Mucosa of descending colon (tissue), 3 donors: ENCODE measurements at regions not wholly inside any gene's neighbourhood (a gene's known extent, or its start where the extent isn't known, plus 50 kb on each side); places are given as distances from the start of the nearest gene placed in this dataset.

ENCODE experiments used
- ATAC-seq: fragments of 200-7000 bp; cut with Tn5 transposase; one replicate; pipeline ENCODE4 v1.9.1; 2020; ENCODE audit warnings: mild to moderate bottlenecking, moderate library complexity
- DNase-seq, 3 donors: peaks; one replicate each; pipeline ENCODE4 v3.0.0-alpha.2; 2020
- H3K36me3 ChIP-seq: fragments of 200-600 bp; one replicate; pipeline ENCODE4 v1.8.0; 2021; ENCODE audit warnings: low read depth, mild to moderate bottlenecking
- H3K4me1 ChIP-seq: fragments of 200-600 bp; one replicate; pipeline ENCODE4 v1.8.0; 2021; ENCODE audit warnings: low read depth, mild to moderate bottlenecking
- H3K4me3 ChIP-seq: fragments of 200-600 bp; one replicate; pipeline ENCODE4 v1.8.0; 2021; ENCODE audit warnings: mild to moderate bottlenecking
- H3K9me3 ChIP-seq: fragments of 200-600 bp; one replicate; pipeline ENCODE4 v1.8.0; 2021; ENCODE audit warnings: mild to moderate bottlenecking
- intact Hi-C, 2 donors: fragments of 100-400 bp; cut with DNase I in 1 of 2; cut with micrococcal nuclease in 1 of 2; formaldehyde crosslinking; loops; one replicate each; pipeline versions ENCODE4 v1.11.0 to v1.11.1; 2022; cut with DNase I, micrococcal nuclease
- TF ChIP-seq, protein P1 (sequence below): fragments of 200-600 bp; IDR thresholded peaks from one replicate; pipeline ENCODE4 v1.8.0; 2022; ENCODE audit warnings: antibody characterized with exemption, mild to moderate bottlenecking
- donor health status: DM: no; HTN: no; CAD: no; lungs with moderate emphysema.
- donor health status: DM: no; HTN: no; CAD: no.
- donor health status: DM: no; HTN: yes; CAD: no.

DNA sequence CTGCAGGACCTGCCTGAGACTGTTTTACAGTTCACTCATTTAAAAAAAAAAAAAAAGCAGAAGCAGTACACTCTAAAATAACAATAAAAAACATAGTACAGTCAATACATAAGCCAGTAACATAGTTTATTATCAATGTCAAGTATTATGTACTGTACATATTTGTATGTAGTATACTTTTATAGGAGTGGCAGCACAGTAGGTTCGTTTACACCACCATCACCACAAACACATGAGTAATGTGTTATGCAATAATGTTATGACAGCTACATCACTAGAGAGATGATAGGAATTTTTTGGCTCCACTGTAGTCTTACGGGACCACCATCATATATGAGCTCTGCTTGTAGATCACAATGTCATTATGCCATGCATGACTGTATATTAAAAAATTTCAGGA lies 462.8 kb downstream of the ISL1 start:
- Histone ChIP-seq H3K9me3 (no peaks in the 10 kb centered on the region), H3K4me3 (no peak overlapping the region), H3K4me1 (no peaks in the 10 kb centered on the region), H3K36me3 (no peaks in the 10 kb centered on the region)
- DNase-seq, result no peak
- TF ChIP-seq, protein P1, sequence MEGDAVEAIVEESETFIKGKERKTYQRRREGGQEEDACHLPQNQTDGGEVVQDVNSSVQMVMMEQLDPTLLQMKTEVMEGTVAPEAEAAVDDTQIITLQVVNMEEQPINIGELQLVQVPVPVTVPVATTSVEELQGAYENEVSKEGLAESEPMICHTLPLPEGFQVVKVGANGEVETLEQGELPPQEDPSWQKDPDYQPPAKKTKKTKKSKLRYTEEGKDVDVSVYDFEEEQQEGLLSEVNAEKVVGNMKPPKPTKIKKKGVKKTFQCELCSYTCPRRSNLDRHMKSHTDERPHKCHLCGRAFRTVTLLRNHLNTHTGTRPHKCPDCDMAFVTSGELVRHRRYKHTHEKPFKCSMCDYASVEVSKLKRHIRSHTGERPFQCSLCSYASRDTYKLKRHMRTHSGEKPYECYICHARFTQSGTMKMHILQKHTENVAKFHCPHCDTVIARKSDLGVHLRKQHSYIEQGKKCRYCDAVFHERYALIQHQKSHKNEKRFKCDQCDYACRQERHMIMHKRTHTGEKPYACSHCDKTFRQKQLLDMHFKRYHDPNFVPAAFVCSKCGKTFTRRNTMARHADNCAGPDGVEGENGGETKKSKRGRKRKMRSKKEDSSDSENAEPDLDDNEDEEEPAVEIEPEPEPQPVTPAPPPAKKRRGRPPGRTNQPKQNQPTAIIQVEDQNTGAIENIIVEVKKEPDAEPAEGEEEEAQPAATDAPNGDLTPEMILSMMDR, result no peak
- intact Hi-C loops, result no loop called here
- peak; percentile 84 for ATAC-seq

DNA sequence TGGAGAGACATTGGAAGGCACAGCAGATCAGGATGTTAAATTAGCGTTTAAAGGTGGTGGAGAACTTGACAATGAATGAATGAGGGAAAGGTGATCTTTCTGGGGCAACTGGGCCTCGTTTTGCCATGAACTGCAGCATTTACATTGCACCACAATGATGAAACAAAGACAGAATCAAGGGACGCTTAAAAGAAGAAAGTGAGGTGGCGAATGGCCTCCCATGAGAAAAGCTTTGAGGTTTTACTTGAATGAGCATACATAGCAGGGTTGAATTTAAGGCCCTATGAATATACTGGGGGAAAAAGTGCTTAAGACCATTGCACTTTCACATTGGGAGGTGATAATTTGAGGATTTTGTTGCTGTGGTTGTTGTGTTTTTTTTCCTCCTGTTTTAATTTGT lies 476.4 kb downstream of the ISL1 start:
- Histone ChIP-seq H3K4me3 (no peak overlapping the region), H3K4me1 (peaks cover 7% of the 10 kb centered on the region), H3K9me3 (no peaks in the 10 kb centered on the region), H3K36me3 (no peaks in the 10 kb centered on the region)
- TF ChIP-seq, protein P1, result no peak
- DNase-seq (no peak), ATAC-seq (no peak)
- intact Hi-C loops, result no loop called here

DNA sequence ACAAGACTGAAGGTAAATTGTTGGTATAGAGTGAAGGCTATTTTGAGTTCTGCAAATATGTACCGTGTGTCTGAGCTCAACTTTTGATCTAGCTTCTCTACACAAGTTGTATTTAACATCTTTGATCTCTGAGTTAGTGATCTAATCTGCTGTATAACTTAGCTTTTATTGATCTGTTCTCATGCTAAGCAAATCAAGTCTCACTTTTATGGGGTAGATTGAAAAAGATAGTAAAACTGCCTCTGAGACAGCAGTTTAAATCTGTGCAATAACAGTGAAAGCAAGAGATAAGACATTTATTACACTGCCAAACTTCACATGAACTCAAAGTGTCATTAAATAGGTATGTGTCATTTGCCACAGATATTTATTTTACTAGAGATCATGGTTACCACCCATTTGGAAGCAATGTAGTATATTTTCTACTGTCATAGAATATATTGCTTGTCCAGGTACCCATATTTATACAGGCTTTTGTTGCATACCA lies 477.3 kb downstream of the ISL1 start:
- intact Hi-C loops, result no loop called here
- ATAC-seq, result peak; percentile 99
- no peak for DNase-seq
- TF ChIP-seq, protein P1, result no peak
- no peak overlapping the region for H3K4me3 ChIP-seq
- H3K9me3 ChIP-seq, result no peaks in the 10 kb centered on the region
- peaks cover 7% of the 10 kb centered on the region for H3K4me1 ChIP-seq
- no peaks in the 10 kb centered on the region for H3K36me3 ChIP-seq

DNA sequence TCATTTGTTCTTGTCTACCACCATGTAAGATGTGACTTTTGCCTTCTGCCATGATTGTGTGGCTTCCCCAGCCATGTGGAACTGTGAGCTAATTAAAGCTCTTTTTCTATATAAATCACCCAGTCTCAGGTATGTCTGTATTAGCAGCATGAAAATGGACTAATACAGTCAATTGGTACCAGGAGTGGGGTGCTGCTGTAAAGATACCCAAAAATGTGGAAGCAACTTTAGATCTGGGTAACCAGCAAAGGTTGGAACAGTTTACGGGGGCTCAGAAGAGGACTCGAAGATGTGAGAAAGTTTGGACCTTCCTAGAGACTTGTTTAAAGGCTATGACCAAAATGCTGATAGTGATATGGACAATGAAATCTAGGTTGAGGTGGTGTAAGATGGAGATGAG lies 488.9 kb downstream of the ISL1 start:
- peaks cover 11% of the 10 kb centered on the region for H3K9me3 ChIP-seq
- DNase-seq (no peak), ATAC-seq (no peak)
- no peaks in the 10 kb centered on the region for H3K36me3 ChIP-seq
- TF ChIP-seq, protein P1, result no peak
- intact Hi-C loops, result no loop called here
- H3K4me1 ChIP-seq, result no peaks in the 10 kb centered on the region
- H3K4me3 ChIP-seq, result no peak overlapping the region

DNA sequence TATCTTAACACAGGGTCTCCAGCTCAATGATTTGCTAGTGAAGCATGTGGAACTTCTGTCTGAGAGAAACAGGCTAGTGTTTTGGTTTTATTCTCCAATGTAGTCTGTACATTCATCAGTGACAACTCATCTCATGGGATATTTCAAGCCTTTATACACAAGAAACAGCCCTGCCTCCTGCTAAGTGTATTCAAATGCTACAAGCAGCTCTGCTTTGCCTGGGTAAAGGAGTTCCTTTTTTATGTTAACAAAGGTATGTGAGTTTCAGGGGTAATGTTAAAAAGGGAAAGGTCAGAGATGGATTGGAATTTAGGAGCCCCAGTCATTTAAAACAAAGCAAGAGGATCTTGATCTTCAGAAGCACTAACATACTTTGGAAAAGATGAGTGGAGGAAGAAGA lies 498.7 kb downstream of the ISL1 start:
- no peak for ATAC-seq
- no peak overlapping the region for H3K4me3 ChIP-seq
- TF ChIP-seq, protein P1, result no peak

DNA sequence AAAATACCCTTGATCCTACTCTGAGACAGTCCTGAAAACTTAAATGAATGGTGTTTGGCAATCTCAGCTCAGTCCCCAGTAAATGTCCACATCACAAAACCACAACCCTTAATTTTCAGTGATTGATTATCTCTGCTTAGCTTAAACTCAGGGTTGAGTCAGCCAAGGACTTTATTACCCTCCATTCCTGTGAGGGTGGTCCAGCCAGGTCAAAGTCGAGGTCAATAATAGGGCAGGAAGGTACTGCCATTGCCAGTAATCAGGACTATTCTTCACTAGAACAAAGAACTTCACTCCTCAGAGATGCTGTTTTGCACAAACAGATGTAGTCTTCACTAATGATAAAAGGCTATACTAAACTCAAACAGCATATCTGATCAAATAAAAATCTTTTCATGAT lies 499.4 kb downstream of the ISL1 start:
- Histone ChIP-seq H3K4me3 (no peak overlapping the region), H3K4me1 (no peaks in the 10 kb centered on the region), H3K9me3 (no peaks in the 10 kb centered on the region), H3K36me3 (no peaks in the 10 kb centered on the region)
- intact Hi-C loops, result no loop called here
- TF ChIP-seq, protein P1, result no peak
- DNase-seq, result no peak
- no peak for ATAC-seq

More for the DNA sequence above, 498.7 kb downstream of the ISL1 start:
- Histone ChIP-seq H3K36me3 (no peaks in the 10 kb centered on the region), H3K4me1 (no peaks in the 10 kb centered on the region), H3K9me3 (no peaks in the 10 kb centered on the region)
- intact Hi-C loops, result no loop called here
- no peak for DNase-seq
